ENCODE measurements at regions not wholly inside any gene's neighbourhood (a gene's known extent, or its start where the extent isn't known, plus 50 kb on each side); places are given as distances from the start of the nearest gene placed in this dataset.
"Not testable (repeated sequence)": the region's sequence is repeated elsewhere in the genome, so short reads cannot be mapped to it uniquely, and the experiment has no call there.

- not testable (repeated sequence) for DNase-seq
Observed at GRCh38 chr16:29212084-29213027, 194.2 kb downstream of the NPIPB11 start.

DNA sequence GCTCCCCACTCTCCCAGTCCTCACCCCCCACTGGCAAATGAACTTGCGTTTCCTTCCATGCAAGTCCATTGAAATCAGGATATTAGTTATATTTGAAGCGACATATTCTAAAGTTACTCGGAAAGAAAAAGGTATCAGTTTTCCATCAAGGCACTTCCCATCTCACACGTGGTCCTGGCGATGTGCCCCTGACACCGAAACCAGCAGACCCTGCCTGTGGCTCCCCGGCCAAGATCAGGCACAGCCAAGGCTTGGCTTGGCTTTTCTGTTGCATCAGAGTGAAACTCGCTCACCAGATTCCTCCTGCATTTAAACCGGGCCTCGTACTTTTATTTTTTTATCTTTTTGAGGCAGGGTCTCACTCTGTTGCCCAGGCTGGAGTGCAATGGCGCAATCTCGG, 195.1 kb downstream of the NPIPB11 start:
- not testable (repeated sequence) for DNase-seq

DNA sequence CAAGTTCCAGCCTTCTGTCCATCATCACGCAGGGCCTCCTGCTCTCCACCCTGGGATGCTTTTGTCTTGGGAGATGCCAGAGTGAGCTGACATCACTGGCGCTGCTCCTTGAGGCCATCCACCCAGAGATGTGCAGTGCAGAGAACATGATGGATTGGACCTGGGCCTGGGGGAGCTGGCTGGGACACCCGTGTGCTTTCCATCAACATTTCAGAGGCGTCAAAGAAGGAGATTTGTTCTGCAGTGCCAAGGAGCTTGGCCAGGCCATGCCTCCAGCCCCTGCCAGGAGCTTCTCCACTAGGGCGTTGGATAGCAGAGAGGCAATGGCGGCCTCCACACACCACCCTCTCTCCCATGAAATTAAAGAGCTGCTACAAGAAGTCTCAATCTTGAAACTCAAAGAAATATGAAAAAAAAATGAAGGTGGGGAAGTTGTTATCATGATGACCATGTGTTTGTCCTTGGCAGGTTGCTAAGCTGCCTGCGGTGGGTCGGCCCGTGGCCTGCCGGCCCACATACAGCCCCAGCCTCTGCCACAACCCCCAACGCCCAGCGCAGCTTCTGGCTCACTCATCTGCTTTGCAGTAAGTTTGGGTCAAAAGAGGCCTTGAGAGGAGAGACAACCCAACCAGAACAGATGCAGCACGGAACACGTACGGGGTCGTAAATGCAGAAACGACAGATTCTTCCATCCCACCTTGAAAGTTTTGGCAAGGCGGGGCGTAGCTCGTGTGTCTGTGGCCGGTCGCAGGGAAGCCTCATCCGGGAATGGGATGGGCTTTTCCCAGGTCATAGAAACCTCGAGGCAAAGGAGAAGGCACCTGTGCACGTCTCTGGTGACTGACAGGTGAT, 196.0 kb downstream of the NPIPB11 start:
- not testable (repeated sequence) for DNase-seq

DNA sequence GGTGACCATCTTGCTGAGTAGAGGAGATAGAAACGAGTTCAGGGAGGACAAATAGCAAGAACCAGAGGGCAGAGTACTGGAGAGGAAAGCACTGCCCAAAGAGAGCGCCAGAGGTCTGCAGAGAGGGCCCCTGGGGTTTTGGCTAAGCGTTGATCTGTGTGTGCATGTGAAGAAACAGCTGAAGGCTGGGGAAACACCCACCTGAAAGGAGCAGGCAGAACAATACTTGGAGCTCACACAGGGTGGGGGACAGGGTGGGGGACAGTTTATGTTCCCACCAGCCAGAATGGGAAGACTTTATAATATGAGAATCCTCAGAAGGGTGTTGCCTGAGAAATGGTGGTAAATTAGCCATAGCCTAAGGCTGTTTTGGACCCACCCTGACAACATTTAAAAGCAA, 200.4 kb downstream of the NPIPB11 start:
- DNase-seq: not testable (repeated sequence)

GRCh38 chr16:29205151-29205550, 201.4 kb downstream of the NPIPB11 start:
- DNase-seq: not testable (repeated sequence)

DNA sequence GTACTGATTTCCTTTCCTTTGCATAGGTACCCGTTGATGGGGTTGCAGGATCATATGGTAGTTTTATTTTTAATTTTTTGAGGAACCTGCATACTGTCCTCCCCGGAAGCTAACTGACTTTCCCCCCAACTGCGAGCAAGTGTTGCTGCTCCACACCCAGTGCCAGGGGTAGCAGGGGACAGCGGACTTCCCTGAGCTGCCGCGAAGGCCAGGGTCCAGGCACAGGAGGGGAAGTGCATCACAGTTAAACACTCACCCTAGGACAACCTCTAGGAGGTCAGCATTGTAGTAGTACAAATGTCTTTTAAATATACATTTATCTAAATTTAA, 201.7 kb downstream of the NPIPB11 start:
- DNase-seq: no peak

DNA sequence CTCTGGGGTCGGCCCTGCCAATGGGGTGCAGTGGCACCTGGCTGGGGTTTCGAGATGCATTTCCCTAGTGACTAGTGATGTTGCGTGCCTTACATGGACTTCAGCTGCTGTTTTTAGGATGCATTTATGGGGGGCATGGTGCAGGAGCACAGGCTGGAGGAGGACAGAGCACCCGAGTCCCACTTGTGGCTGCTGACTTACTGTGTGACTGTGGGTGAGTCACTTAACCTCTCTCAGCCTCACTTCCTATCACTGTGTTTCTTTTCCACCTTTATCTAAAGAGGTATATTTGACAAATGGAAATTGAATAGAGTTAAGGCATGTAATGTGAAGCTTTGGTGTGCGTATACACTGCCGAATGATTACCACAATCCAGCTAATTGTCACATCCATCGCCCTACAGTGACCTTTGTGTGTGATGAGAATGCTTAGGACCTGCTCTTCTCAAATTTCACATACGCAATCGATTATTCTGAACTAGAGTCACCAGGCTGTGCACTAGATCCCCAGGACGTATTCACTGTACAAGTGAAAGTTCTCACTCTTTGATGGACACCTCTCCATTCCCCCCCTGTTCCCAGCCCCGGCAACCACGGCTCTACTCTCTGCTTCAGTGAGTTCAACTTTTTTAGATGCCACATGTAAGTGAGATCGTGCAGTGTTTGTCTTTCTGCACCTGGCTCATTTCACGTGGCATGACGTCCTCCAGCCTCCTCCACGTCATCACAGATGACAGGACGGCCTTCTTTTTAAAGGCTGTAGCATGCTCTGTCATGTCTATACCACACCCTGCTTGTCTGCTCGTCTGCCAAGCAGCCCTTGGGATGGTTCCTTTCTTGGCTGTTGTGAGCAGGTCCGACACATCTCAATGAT, 202.3 kb downstream of the NPIPB11 start:
- DNase-seq: not testable (repeated sequence)

- DNase-seq: not testable (repeated sequence)
Observed at GRCh38 chr16:29203046-29203932, 203.2 kb downstream of the NPIPB11 start.

- peak; percentile 65 for DNase-seq
Observed at GRCh38 chr16:29202642-29203041, 203.9 kb downstream of the NPIPB11 start.

DNA sequence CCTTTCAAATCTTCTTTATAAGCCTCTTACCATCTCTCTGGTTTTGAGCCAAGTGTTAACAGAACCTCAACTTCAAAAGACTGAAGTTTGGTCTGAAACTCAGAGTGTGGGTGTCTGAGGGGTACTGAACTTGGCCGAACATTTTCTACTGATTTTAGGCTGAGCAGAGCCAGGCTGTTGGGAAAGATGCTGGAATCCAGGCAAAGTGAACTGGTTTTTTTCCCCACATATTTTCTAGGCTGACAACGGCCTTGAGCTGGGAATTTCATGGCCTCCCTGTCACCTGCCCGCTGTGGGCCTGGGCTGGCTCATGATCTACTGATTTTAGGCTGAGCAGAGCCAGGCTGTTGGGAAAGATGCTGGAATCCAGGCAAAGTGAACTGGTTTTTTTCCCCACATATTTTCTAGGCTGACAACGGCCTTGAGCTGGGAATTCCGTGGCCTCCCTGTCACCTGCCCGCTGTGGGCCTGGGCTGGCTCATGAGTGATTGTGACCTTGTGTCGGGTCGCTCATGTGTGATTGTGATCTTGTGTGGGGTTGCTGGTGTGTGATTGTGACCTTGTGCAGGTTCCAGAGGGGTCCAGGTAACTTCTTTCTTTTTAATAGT, 204.4 kb downstream of the NPIPB11 start:
- not testable (repeated sequence) for DNase-seq

GRCh38 chr16:29201296-29202024, 205.1 kb downstream of the NPIPB11 start:
- not testable (repeated sequence) for DNase-seq

DNA sequence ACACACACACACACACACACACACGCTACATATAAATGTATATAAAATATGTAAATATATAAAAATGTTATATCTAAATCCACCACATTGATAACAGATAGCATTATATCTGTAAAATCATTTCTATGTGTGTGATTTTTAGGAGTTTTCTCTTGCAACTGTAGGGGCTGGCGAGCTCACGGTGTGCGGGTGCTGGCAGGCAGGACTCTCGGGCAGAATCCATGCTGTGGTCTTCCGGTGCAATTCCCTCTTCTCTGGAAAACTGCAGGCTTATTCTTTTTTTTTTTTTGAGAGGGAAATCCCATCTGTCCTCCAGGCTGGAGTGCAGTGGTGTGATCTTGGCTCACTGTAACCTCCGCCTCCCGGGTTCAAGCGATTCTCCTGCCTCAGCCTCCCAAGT, 205.8 kb downstream of the NPIPB11 start:
- DNase-seq: not testable (repeated sequence)

DNA sequence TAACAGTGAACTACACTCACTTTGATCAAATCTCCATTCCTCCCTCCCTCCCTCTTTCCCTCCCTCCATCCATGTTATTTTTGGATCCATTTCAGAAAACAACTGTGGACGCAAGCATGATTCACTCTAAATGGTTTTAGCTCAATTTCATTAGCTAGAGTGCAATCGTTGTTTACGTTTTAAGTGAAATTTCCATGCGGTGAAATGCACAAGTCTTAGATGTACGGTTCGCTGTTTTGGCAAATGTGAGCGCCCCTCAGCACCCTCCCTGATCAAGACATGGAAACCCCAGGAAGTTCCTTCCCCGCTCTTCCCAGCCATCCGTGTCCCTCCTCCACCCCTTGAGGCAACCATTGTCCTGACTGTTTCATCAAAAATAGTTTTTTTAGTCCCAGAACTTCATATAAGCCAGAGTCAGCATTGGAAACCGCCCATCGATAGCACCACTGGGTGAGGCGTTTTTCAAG, 206.3 kb downstream of the NPIPB11 start:
- DNase-seq: not testable (repeated sequence)

GRCh38 chr16:29199626-29200025, 206.9 kb downstream of the NPIPB11 start:
- not testable (repeated sequence) for DNase-seq

- DNase-seq: no peak
Observed at GRCh38 chr16:29198731-29199521, 207.6 kb downstream of the NPIPB11 start.

DNA sequence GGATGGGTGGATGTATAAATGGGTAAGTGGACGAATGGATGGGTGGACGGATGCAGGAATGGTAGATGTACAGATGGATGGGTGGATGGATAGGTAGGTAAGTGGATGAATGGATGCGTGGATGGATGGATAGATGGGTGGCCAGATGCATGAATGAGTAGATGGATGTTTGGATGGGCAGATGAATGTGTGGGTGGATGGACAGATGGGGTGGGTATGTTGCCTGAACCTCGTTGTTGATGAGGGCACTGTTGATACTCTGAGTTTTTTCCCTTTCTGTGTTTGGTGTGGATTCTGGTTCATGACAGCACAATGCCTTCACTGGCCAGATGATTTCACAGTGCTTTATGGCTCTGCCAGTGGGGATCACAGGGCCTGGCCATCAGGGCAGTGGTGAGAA, 208.3 kb downstream of the NPIPB11 start:
- DNase-seq: no peak

GRCh38 chr16:29197494-29198100, 208.9 kb downstream of the NPIPB11 start:
- DNase-seq: not testable (repeated sequence)

GRCh38 chr16:29196746-29197145, 209.8 kb downstream of the NPIPB11 start:
- DNase-seq: not testable (repeated sequence)
